SK-N-MC (cell line): ENCODE measurements at regions not wholly inside any gene's neighbourhood (a gene's known extent, or its start where the extent isn't known, plus 50 kb on each side); places are given as distances from the start of the nearest gene placed in this dataset.

Experiments
- EZH2 ChIP-seq: fragments of 200-600 bp; sonication (generic); IDR thresholded peaks from one replicate; pipeline ENCODE4 v1.6.1; 2017; ENCODE audit warnings: antibody characterized with exemption
- POLR2AphosphoS5 ChIP-seq: IDR thresholded peaks from 2 replicates; pipeline ENCODE4 v1.6.1; 2012; ENCODE audit warnings: mild to moderate bottlenecking, low read depth, low read length, borderline replicate concordance

DNA sequence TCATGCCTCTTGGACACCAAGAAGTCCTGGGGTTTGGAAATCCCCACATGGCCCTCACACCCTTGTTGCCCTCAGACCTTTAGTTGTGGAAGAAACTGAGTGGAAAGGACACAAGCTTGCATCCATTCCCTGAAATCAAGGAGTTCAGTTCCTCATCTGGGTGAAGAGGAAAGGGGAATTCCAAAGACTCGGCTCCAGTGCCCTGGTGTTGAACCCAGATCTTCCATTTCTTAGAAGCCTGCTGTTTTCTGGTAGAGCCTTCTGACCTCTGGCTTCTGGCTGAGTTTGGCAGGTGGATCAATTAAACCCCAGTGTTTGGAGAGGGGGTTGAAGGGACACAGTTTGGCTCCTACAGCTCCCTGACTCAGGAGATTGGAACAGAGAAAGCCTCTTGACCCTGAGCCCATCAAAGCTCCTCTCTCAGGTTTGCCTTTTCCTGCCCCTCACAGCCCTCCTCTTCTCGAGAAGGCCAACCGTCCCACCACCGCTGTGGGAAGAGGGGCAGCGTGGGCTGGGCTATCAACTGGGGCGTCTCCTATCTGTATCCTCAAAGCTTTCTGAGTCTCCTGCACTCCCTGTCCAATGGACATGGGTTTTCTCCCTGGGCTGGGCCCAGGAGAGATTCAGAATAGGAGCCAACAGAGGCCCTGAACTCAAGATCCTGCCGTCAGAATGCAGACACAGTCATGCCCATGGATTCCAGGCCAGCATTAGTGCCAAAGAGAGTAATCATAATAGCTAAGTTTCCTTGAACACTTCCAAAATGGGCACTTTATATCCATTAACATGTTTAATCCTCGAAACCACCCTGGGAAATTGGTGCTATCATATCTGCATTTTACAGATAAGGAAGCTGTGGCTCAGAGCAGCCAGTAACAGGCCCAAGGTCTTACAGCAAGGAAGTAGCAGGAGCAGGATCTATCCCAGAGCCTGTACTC, 146.2 kb downstream of the VEGFA start:
- TF ChIP-seq EZH2, result no peak
- no peak for TF ChIP-seq POLR2AphosphoS5
